NCI-H146 treated with DMSO at 0.1 percent for 48 hours (cell line): ENCODE measurements at regions not wholly inside any gene's neighbourhood (a gene's known extent, or its start where the extent isn't known, plus 50 kb on each side); places are given as distances from the start of the nearest gene placed in this dataset.
"Not testable (repeated sequence)": the region's sequence is repeated elsewhere in the genome, so short reads cannot be mapped to it uniquely, and the experiment has no call there.

ENCODE experiments used
- DNase-seq: peaks from one replicate; lab custom pipeline; 2025; ENCODE audit not compliant: unreplicated experiment; lab: John Stamatoyannopoulos, UW

- no peak for DNase-seq
Measured at GRCh38 chr2:167756446-167756845, 490.9 kb downstream of the STK39 start.

- no peak for DNase-seq
Measured at GRCh38 chr2:167753142-167753541, 494.3 kb downstream of the STK39 start.

- DNase-seq = no peak
Measured at GRCh38 chr2:167752734-167753133, 494.7 kb downstream of the STK39 start.

GRCh38 chr2:167750675-167751074, 496.7 kb downstream of the STK39 start:
- no peak for DNase-seq

GRCh38 chr2:167749660-167750059, 497.7 kb downstream of the STK39 start:
- no peak for DNase-seq

GRCh38 chr2:167749016-167749415, 498.4 kb downstream of the STK39 start:
- no peak for DNase-seq

GRCh38 chr2:167748536-167748935, 498.9 kb downstream of the STK39 start:
- no peak for DNase-seq

- DNase-seq = no peak
Measured at GRCh38 chr2:167745667-167746066, 501.7 kb downstream of the STK39 start.

- DNase-seq = not testable (repeated sequence)
Measured at GRCh38 chr2:167739921-167740320, 507.5 kb downstream of the STK39 start.

GRCh38 chr2:167733747-167734146, 513.6 kb downstream of the STK39 start:
- no peak for DNase-seq

- DNase-seq = no peak
Measured at GRCh38 chr2:167732326-167732725, 515.1 kb downstream of the STK39 start.

GRCh38 chr2:167729911-167730310, 517.5 kb downstream of the STK39 start:
- no peak for DNase-seq

- DNase-seq = no peak
Measured at GRCh38 chr2:167726788-167727187, 520.6 kb downstream of the STK39 start.

GRCh38 chr2:167721593-167721992, 525.8 kb downstream of the STK39 start:
- DNase-seq = no peak

- no peak for DNase-seq
Measured at GRCh38 chr2:167719410-167719809, 528.0 kb downstream of the STK39 start.

- DNase-seq = no peak
Measured at GRCh38 chr2:167718560-167718959, 528.8 kb downstream of the STK39 start.

GRCh38 chr2:167715932-167716331, 531.5 kb downstream of the STK39 start:
- no peak for DNase-seq

- not testable (repeated sequence) for DNase-seq
Measured at GRCh38 chr2:167715498-167715897, 531.9 kb downstream of the STK39 start.

GRCh38 chr2:167712275-167712674, 535.1 kb downstream of the STK39 start:
- DNase-seq = no peak

GRCh38 chr2:167708998-167709397, 538.4 kb downstream of the STK39 start:
- no peak for DNase-seq

- no peak for DNase-seq
Measured at GRCh38 chr2:167706800-167707199, 540.6 kb downstream of the STK39 start.

GRCh38 chr2:167703441-167703840, 544.0 kb downstream of the STK39 start:
- DNase-seq = no peak

- no peak for DNase-seq
Measured at GRCh38 chr2:167702227-167702626, 545.2 kb downstream of the STK39 start.

- DNase-seq = no peak
Measured at GRCh38 chr2:167701651-167702050, 545.7 kb downstream of the STK39 start.
